Ammon's horn (tissue), 1 donor: ENCODE measurements at regions not wholly inside any gene's neighbourhood (a gene's known extent, or its start where the extent isn't known, plus 50 kb on each side); places are given as distances from the start of the nearest gene placed in this dataset.
A peak's percentile ranks its signal among the peaks of the same experiment; 100 is the strongest.

Source experiments
- DNase-seq: peaks from one replicate; pipeline ENCODE4 v3.0.0-alpha.2; 2016; ENCODE audit warnings: low spot score

DNA sequence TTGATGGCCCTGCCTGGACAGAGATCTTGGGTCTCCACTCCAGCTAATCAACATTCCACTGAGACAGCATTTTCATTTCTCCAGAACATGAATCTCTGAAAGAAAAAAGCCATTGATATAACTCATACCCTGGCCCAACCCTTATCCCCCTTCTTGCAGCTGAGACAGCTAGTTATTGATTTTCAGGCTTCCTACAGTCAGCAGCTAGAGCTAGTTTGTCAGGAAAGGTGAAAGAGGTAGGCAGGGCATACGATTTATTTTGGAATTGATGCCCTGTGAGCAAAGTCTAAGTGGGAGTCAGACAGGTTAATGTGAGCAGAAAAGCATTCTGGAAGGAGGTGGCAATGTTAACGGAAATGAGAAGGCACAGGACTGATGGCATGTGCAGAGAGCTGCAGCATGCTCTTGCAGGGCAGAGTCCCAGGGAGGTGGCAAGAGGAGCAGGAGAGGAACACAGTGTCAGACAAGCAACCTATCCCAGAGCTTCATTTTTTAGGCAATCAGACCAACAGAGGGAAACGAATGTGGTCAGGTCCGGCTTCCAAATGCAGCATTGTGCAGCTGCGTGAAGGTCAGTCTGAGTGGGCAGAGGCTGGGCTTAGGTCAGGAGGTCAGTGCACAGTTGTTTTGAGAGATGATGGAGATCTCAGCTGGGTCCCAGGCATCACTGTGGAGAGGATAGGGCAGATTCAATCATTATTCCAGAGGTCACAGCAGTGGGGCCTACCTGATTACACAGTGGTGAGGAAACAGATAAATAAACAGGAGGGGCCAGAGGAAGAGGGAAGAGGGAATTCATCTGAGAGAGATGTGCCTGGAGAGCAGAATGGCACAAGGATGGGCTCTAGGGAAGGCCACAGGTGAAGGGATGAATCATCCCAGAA, 134.8 kb downstream of the CMPK2 start:
- DNase-seq, result no peak

DNA sequence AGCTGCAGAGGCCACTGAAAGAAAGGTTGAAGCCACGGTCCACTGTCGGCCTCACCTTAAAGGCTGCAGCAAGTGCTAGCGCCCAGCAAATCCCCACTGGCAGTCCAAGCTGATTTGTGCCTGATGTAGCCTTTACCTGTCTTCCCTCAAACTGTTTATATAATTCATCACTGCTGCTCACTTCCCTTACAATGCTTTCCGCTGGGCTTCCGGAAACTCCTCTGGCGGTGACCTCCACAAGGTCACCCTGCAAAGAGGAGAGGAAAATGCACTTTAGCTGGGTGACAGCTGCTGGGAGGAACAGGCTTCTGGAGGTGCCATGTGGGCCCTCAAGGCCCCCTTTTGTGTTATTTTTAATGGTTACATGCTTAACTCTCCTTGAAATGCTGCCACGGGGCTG, 126.2 kb downstream of the CMPK2 start:
- no peak for DNase-seq

DNA sequence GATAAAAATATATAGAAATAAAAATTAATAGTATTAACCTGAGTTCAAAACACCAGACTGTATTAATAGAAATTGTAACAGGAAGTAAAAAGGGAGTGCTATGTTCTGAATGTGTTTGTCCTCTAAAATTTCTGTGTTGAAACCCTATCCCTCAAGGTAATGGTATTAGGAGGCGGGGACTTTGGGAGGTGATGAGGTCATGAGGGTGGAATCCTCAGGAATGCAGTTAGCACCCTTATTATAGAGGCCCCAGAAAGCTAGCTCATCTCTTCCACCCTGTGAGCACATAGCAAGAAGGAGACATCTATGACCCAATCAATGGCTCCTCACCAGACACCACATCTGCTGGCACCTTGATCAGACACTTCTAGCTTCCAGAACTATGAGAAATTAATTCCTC, 124.5 kb downstream of the CMPK2 start:
- no peak for DNase-seq

DNA sequence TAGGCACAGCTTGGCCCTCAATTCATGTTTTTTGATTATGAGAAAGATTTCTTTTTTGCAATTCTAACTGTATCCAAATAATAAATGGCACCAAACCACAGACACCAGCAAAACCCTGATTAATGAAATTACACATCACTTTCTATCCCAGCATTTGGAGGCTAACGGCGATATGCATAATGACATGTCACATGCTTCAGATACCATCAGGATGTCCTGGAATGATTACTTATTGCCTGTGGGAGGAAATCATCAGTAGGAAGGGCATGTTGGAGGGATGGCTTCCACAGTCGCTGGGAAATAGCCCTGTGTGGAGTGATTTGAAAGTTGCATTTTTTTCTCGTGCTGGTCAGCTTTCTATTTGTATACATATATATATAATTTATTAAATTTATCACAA, 121.7 kb downstream of the CMPK2 start:
- DNase-seq, result no peak

DNA sequence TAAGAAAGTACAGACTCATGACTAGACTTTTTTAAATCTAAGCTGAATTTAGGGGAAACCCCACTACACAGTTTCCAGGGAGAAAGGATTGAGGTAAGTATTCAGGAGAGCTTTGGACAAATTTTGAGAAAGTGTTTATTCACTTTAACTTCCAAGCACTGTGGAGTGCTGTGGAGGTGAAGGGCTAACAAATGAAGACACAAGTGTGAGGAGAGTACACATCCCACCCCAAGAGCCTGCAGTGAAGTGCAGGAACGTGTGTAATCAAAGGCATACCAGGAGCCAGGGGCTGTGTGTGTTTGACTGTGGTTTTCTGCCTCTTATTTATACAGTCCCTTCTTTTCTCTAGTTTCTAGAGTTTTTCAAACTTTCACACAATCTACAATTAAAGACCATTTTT, 118.3 kb downstream of the CMPK2 start:
- DNase-seq, result no peak

DNA sequence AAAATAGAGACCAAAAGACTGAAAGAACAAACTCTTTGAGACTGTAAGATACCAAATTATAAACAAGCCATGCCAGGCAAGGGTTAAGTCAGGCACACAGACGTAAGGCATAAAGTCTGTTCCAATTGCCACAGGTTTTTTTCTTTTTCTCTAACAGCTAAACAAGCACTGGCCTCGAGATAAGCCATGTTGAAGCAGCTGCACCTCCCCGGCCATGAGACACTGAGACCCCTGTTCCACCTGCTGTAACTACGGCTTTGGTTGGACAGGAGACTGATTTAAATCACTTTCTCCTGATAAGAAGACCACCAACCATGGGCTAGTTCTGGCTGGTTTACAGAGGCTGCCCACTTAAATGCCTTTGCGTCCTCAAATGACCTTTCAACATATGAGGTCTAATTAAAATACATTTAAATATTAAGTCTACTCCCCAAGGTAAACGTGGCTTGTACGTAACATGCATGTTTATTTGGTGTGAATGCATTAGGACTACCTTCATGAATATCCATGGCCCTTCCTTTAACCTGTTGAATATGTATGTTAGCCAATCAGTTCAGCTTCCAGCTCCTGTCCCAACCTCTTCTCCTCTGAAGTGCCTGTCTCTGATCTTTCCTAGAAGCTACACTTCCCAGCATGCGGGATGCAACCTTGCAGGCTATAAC, 117.2 kb downstream of the CMPK2 start:
- no peak for DNase-seq

DNA sequence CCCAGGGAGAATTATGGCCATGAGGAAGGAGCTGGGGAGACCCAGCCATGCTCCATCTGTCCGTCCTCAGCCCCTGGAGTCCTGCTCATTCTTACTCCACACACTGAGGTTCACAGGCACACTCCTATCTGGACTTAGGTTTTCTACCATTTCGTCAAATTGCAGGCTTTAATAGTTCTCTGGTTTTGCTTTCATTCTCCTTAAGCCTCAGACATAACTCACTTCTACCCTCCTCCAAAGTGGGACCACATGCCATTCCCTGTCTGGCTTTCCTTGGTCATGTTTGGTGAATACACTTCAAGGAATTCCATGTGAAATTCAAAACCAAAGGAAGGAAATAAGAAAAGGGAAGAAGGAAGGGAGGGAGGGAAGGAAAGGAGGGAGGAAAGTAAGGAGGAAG, 115.7 kb downstream of the CMPK2 start:
- DNase-seq, result no peak

DNA sequence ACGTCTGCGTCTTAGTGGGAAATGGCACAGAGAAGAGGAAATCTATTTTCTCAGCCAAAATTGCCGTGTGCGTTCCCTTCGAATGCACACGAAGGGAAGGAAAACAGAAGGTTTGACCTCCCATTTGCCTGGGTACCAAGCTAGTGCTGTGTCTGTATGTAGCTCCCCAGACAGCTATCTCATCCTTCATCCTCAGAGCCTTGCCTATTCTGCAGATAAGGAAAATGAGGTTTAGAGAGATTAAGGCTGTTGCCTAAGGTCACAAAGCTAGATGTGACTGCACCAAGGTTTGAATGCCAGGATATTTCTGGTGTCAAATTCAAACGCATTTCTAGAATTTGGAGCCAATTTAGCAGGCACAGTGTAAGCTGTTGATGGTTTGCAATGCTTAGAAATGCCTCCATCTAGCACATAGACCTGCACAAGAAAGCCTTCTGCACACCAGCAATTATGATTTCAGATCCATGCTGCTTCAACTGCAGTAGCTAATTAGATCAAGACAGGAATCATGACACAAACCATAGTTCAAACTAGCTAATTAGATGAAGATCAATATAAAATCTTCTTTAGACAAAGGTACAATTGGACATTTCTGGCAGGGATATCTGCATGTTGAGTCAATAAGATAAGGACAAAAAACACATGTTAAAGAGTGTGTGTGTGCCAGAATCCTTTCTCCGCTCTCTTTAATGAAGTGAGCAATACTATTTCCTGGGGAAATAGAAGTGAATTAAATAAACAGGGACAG, 115.1 kb downstream of the CMPK2 start:
- no peak for DNase-seq

DNA sequence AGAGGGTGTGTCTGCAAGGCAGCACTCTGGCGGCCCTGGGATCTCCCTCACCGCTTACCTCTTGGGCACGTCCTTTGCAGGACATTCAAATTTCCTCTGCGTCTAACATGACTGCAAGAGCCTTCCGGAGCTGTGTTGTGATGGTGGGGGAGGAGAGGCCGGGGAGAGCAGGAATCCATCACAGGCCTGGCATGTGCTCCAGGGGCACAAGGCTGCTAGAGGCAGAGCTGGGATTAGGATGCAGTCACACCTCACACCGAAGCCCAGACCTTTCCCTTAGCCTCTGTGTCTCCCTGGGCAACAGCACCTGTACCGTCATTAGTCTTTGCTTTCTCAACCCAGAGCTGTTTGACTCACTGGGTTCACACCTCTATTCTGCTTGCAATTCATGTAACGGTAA, 111.3 kb downstream of the CMPK2 start:
- no peak for DNase-seq

DNA sequence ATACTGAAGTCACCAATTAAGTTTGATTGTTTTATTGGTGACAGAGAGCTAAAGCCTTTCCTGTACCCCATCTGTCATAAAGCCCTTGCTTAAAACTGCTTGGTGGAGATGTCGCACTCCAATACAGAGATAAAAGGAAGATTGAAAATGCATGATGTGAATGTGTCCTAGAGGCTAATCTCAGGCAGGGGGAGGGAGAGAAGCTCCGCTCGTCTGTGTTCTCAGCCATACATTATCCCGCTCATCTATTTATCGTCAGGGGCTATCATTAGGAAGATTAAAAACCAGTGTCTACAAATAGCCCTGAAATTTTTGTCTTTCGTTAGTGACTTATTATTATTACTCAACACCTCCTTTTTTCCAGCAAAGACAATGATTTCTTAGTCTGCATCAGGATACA, 110.3 kb downstream of the CMPK2 start:
- DNase-seq, result no peak

DNA sequence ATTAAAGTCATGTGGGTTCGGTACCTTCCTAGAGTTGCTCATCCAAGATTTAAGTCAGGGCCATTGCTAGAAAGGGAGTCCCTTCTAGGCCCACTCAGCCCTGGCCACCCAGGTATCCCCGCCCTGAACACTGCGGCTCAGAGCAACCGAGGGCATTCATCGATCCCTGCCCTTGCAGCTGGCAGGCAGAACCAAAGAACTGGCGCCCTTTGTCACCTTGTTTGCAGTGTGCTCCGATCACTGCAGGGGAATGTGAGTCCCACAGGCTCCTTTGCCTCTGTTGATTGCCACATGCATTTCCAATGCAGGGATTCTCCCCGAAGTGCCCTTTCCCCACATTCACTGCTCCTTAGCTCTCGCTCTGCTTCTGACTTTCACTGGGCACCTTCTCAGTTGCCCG, 108.5 kb downstream of the CMPK2 start:
- DNase-seq, result no peak

DNA sequence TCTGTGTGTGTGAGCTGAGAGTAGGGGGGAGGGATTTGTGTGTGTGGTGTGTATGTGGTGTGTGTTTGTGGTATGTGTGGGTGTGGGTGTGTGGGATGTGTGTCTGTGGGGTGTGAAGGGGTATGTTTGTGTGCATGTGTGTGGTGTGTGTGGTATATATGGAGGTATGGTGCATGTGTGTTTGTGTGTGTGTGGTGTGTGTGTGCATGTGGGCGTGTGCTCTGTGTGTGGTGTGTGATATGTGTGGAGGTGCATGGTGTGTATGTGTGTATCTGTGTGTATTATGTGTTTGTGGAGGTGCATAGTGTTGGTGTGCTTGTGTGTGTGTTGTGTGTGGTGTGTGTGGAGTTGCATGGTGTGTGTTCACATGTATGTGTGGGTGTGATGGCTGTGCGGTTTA, 106.0 kb downstream of the CMPK2 start:
- no peak for DNase-seq

DNA sequence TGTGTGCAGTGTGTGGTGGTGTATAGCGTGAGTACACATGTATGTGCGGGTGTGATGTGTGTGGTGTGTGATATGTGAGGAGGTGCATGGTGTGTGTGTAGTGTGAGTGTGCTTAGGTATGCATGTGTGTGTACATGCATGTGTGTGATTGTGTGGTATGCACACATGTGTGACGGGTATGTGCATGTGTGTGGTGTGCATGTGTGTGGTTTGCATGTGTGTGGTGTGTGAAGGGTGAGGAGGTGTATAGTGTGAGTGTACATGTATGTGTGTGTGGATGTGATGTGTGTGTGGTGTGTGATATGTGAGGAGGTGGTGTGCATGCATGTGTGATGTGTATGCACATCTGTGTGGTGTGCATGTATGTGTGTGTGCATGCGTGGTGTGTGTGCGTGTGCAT, 105.6 kb downstream of the CMPK2 start:
- no peak for DNase-seq

DNA sequence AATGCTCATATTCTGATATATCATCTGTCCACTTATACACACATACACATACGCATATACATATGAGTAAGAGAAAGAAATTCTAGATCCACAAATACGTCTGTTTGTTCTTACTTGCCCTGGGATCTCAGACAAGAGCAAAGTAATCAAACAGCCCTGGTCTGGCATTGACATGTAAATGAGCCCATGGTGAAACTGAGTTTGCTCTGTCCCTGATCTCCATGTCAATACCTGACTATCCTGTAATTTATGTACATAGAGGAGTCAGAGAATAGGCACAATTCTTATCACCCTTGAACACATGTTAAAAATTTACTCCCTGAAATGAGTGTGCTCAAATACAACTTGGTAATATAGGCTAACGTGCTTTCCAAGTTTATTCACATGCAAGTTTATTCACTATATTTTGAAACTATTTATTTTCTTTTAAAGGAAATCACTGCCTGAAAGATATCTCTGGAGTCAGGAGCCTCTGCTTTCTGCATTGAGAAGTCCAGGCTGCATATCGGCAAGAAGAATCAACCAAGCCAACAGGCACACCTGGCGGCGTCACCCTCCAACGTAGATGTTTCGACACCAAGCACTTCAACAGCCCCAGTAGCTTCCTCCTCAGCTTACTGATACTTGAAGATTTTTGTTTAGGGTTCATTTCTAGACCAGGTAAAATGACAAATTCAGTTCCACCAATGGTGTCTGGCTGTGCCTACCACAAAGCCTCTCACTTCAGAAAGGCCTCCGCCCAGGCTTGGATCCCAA, 100.6 kb downstream of the CMPK2 start:
- DNase-seq, result no peak

DNA sequence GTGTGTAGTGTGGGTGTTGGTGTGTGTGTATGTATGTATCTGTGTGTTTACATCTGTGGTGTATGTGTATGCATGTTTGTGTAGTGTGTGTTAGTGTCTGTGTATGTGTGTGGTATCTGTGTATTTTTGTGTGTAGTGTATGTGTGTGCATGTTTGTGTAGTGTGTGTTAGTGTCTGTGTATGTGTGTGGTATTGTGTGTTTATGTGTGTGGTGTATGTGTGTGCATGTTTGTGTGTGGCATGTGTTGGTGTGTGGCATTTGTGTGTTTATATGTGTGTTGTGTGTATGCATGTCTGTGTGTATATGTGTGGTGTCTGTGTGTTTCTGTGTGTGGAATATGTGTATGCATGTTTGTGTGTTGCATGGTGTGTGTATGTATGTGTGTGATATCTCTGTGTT, 96.4 kb downstream of the CMPK2 start:
- DNase-seq, result no peak

DNA sequence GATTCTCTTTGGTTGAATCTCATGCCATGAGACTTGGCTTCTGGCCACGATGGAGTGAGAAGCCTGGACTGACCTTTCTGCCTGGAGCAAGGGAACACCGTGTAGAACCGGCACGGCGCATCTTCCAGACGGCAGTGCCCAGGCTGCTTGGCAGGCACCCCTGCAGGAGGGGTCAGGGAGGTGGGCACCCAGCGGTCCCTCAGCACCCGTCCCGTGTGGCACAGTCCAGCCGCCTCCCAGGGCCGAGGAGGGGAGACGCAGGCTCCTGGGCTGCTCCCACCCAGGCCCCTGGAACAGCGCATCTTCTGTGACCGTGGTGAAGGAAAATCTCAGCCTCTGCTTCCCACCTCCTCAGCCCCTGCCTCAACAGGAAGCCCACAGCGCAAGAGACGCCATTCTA, 95.7 kb downstream of the CMPK2 start:
- DNase-seq, result no peak

DNA sequence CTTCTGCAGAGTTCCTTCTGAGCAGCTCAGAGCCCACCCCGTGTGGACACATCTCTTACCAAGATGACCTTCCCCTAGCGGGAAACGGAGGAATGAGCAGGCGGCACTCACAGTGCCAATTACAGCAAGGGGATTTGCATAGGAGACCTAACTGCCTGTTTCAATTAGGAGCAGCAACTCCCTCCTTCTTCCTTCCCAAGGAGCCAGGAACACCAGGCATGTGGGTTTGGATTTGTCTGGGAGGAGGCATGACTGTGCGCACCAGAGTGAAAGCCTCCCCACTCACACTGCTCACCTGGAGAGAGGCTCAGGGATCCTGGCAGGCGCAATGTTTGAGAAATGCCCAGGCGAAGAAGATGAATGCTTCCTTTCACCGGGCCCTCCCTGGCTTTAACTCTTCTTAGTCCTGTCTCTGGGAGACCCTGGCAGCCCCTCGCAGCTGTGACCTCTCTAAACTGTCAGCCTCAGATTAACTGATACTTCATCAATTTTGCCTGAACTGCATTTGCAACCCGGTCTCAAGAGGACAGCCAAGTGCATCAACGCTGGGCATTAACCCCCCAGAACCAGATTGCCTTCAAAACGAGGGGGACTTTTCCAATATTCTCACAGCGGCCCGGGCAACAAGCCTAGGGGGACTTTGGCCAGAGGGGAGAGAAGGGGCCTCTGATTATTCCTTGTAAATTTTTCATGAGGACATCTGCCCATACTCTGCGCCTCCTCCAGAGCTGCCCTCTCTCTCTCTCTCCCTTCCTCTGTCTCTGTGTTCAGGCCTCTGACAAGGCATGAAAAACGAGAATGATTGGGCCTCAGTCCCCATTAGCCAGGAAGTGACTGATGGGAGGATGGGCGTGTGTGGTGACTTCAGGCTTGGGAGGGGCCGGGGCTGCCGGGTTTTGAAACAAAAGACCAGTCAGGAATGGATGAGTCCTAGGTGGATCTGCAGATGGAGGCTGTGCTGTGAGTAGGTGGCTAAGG, 93.8 kb downstream of the CMPK2 start:
- DNase-seq, result peak; percentile 8

DNA sequence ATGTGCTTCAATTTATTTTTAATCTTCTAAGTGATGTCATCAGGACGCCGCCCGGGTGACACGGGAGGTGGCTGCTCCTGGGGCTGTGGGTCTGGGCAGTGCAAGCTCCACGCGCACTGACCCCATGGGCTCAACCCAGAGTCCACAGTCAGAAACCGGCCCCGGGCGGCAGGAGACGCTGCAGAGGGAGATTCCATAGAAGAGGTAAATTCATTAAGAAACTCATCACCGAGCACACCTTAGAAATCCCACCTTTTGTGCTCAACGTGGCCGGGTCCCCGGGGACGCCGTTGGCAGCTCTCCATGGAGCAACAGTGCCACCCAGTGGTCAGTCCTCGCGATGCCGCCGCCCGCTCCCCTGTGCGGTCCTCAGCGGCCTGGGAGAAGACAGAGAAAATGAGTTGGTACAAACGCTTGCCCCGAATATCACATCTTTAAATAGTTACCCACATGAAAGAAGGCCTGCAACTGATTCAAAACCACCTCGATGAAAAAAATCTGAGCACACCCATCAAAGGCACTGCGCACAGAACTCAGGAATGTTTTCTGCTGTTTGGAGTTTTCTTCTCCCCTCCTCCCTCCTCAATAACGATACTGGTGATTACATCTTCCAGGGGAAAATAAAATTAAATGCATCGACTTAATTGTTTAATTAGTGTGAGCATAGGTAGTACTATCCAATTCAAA, 92.6 kb downstream of the CMPK2 start:
- peak; percentile 73 for DNase-seq

DNA sequence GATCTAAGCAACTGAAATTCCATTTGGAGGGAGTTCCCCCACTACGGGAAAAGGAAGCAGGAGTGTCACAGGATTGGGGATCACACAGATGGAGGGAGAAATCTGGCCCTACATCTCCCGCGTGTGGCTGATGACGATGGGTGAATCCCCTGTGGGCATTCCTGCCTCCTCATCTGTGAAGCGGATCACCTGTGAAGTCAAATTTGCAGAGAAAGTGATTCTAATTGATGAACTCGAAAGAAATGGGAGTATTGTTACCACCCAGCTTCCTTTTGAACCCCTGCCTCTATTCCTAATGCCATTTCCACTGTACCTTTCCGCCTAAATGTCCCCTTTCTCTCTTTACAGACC, 92.0 kb downstream of the CMPK2 start:
- no peak for DNase-seq

DNA sequence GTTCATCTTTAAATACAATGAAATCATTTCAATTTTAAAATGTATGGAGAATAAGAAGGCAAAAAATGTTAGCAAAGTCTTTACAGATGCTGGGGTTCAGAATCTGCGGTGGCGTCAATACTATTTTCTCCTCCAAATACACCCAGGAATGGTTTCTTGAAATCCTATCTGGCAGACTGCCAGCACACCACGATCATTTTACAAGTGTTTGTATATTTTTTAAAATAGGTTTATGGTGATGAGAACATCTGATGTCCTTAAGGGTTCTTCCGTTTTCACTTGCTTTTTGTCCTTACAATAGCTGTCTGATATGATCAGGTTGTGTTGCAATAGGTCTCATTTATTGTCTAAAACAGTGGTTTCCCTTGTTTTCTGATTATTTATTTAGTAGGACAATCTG, 89.6 kb downstream of the CMPK2 start:
- no peak for DNase-seq

DNA sequence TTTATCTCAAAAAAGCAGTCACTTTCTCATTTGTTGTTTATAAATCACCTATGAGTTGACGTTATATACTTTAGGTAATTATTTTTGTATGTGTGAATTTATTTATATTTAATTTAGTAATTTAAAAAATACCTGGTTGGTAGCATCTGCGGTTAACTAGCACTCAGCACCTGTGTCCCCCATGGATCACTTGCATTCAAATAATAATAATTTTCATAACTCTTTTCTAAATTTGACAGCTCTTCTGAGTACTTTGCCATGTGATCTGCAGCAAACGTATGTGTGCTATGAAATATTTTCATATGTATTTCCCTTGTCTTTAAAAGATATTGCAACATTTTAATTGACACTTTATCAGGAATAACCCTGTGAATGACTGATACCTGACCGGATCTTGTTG, 88.1 kb downstream of the CMPK2 start:
- DNase-seq, result no peak
